ENCODE measurements at regions not wholly inside any gene's neighbourhood (a gene's known extent, or its start where the extent isn't known, plus 50 kb on each side); places are given as distances from the start of the nearest gene placed in this dataset.

- DNase-seq (ENCODE audit: low spot score), result peak; percentile 73
- Histone ChIP-seq H3K27me3 (no peaks in the 10 kb centered on the region), H3K27ac (no peak overlapping the region), H3K36me3 (no peaks in the 10 kb centered on the region), H3K9me3 (no peaks in the 10 kb centered on the region), H3K4me3 (no peak overlapping the region), H3K4me1 (no peaks in the 10 kb centered on the region)
- TF ChIP-seq, protein P1, sequence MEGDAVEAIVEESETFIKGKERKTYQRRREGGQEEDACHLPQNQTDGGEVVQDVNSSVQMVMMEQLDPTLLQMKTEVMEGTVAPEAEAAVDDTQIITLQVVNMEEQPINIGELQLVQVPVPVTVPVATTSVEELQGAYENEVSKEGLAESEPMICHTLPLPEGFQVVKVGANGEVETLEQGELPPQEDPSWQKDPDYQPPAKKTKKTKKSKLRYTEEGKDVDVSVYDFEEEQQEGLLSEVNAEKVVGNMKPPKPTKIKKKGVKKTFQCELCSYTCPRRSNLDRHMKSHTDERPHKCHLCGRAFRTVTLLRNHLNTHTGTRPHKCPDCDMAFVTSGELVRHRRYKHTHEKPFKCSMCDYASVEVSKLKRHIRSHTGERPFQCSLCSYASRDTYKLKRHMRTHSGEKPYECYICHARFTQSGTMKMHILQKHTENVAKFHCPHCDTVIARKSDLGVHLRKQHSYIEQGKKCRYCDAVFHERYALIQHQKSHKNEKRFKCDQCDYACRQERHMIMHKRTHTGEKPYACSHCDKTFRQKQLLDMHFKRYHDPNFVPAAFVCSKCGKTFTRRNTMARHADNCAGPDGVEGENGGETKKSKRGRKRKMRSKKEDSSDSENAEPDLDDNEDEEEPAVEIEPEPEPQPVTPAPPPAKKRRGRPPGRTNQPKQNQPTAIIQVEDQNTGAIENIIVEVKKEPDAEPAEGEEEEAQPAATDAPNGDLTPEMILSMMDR (IDR thresholded peaks at IDR 0.05), result no peak
Observed at GRCh38 chr6:14524319-14524718, 406.7 kb downstream of the CD83 start.

DNA sequence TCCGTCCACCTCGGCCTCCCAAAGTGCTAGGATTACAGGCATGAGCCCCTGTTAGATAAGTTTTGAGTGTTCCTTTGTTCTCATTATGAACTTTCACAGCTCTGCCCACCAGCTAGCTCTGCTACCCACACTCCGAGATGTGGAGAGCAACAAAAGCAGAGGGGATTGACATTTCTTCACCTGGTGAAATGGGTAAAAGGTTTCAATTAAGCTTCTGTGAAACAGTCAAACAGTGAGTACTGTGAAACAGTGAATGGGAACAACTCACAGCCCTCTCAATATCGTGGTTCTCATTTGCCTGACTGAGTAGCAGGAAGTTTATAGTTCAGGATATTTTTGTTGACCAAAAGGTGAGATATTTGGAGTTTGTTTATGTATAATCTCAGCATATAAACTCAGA, 412.8 kb downstream of the CD83 start:
- TF ChIP-seq, protein P1 (IDR thresholded peaks at IDR 0.05), result no peak
- no peaks in the 10 kb centered on the region for H3K4me1 ChIP-seq
- H3K36me3 ChIP-seq, result no peaks in the 10 kb centered on the region
- no peak overlapping the region for H3K27ac ChIP-seq
- no peaks in the 10 kb centered on the region for H3K9me3 ChIP-seq
- no peaks in the 10 kb centered on the region for H3K27me3 ChIP-seq
- DNase-seq (ENCODE audit: low spot score), result no peak
- H3K4me3 ChIP-seq, result no peak overlapping the region

- H3K4me3 ChIP-seq, result no peak overlapping the region
- no peak for DNase-seq (ENCODE audit: low spot score)
- H3K27ac ChIP-seq, result no peak overlapping the region
Observed at GRCh38 chr6:14533446-14533845, 415.9 kb downstream of the CD83 start.

GRCh38 chr6:14537030-14537429, 419.5 kb downstream of the CD83 start:
- H3K4me1 ChIP-seq, result no peaks in the 10 kb centered on the region
- no peaks in the 10 kb centered on the region for H3K36me3 ChIP-seq
- no peaks in the 10 kb centered on the region for H3K9me3 ChIP-seq
- TF ChIP-seq, protein P1 (IDR thresholded peaks at IDR 0.05), result no peak
- no peak overlapping the region for H3K27ac ChIP-seq
- DNase-seq (ENCODE audit: low spot score), result no peak
- H3K4me3 ChIP-seq, result no peak overlapping the region
- no peaks in the 10 kb centered on the region for H3K27me3 ChIP-seq

More at GRCh38 chr6:14533446-14533845, 415.9 kb downstream of the CD83 start:
- no peaks in the 10 kb centered on the region for H3K9me3 ChIP-seq
- no peaks in the 10 kb centered on the region for H3K4me1 ChIP-seq
- no peaks in the 10 kb centered on the region for H3K36me3 ChIP-seq
- TF ChIP-seq, protein P1 (IDR thresholded peaks at IDR 0.05), result no peak
- H3K27me3 ChIP-seq, result no peaks in the 10 kb centered on the region

DNA sequence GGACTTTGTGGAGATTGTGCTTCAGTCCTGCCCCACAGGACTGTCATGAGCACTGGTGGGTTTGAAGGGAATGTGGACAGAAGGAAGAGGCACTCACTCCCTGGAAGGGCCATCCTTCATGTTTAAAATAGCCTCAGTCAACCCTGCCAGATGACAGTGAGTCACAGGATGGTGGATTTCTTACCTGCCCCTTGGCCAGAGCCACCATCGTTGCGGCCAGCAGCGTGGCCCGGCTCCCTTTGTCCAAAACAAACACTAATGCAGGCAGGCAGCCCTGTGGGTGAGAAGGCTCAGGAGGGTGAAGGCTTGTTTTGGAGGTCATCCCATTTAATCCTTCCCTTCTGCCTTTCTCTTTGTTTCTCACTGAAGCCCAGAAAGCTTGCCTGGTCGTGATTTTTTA, 422.7 kb downstream of the CD83 start:
- peak overlapping the region in 1 of 2 donors; percentile 67 for H3K27ac ChIP-seq
- H3K36me3 ChIP-seq, result no peaks in the 10 kb centered on the region
- no peaks in the 10 kb centered on the region for H3K9me3 ChIP-seq
- no peaks in the 10 kb centered on the region for H3K4me1 ChIP-seq
- H3K4me3 ChIP-seq, result no peak overlapping the region
- TF ChIP-seq, protein P1 (IDR thresholded peaks at IDR 0.05), result no peak
- no peaks in the 10 kb centered on the region for H3K27me3 ChIP-seq
- DNase-seq (ENCODE audit: low spot score), result no peak

GRCh38 chr6:14540810-14541540, 423.4 kb downstream of the CD83 start:
- Histone ChIP-seq H3K36me3 (no peaks in the 10 kb centered on the region), H3K4me1 (no peaks in the 10 kb centered on the region), H3K9me3 (no peaks in the 10 kb centered on the region), H3K4me3 (no peak overlapping the region), H3K27me3 (no peaks in the 10 kb centered on the region), H3K27ac (peak overlapping the region in 1 of 2 donors; percentile 67)
- TF ChIP-seq, protein P1 (IDR thresholded peaks at IDR 0.05), result no peak
- DNase-seq (ENCODE audit: low spot score), result no peak

Measured in right atrium auricular region (tissue), 2 donors.